ENCODE measurements at regions not wholly inside any gene's neighbourhood (a gene's known extent, or its start where the extent isn't known, plus 50 kb on each side); places are given as distances from the start of the nearest gene placed in this dataset.

DNA sequence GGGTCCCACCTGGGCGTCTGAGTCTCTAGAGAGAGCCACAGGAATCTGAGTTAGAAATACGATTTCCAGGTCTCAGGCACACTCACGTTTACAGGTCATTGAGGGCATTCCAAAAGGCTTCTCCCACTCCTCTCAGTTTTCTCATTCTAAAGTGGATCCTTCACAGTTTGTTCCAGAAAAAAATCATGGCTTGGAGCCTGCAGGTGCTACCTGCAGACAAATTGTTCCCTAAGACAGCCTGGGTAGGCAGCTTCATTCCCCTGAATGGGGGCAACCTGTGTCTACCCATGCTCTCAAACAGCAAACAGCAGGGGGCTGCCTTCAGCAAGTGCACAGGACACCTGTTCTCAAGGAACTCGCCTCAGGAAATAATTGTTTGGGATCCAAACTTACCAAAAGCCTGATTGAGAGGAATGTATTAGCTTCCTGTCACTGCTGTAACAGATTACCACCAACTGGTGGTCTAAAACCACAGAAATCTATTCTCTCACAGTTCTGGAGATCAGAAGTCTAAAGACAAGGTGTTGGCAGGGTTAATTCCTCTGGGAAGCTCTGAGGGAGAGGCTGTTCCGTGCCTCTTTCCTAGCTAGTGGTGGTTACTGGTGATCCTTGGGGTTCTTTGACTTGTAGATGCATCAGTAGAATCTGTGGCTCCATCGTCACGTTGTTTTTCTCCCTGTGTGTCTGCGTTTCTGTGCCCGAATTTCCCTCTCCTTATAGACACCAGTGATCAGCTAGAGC is 117.2 kb downstream of the RAB11FIP2 start:
- no peak overlapping the region for H3K27ac ChIP-seq (ENCODE audit: extremely low read depth, low read depth, low read length)
- ChIA-PET POLR2A (no interaction called here), CTCF (interaction anchor here (0.7 to 1.2 kb wide), 3 partner anchors 17 to 373 kb away, joined by 3 to 4 read pairs (median 4); no protein-coding TSS in a partner anchor)
- TF ChIP-seq ZBTB7A (tag by site-specific recombination; IDR thresholded peaks at IDR 0.05; ENCODE audit: low read depth) (no peak), ZBTB20 (tag by site-specific recombination; IDR thresholded peaks at IDR 0.05) (0 out of 2 replicates have a peak, but pooled peaks have one; percentile 28), SCRT1 (tag by site-specific recombination; IDR thresholded peaks at IDR 0.05; ENCODE audit: borderline replicate concordance) (0 out of 2 replicates have a peak, but pooled peaks have one; percentile 25)
- no peaks in the 10 kb centered on the region for H3K4me1 ChIP-seq (ENCODE audit: control insufficient read depth, insufficient read depth, low read length)
- no peaks in the 10 kb centered on the region for H3K9me3 ChIP-seq (ENCODE audit: control insufficient read depth, insufficient read depth, low read depth, low read length)
- no peaks in the 10 kb centered on the region for H3K36me3 ChIP-seq (ENCODE audit: control insufficient read depth in 2 of 2, insufficient read depth in 1 of 2, low read length in 2 of 2)
- no peak overlapping the region for H3K4me3 ChIP-seq (ENCODE audit: low read depth, low read length)

DNA sequence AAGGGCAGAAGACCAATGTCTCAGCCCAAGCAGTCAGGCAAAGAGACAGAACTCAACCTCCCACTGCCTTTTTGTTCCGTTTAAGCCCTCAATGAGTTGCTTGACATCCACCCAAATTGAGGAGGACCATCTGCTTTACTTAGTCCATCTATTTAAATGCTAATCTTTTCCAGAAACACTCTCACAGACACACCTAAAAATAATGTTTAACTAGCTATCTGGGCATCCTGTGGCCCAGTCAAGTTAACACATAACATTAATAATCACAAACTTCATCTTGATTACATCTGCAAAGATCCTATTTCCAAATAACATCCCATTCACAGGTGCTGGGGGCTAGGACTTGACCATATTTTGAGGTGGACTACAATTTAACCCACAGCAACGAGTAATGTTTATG is 115.7 kb downstream of the RAB11FIP2 start:
- ChIA-PET CTCF (no interaction called here), POLR2A (no interaction called here)
- H3K36me3 ChIP-seq (ENCODE audit: control insufficient read depth in 2 of 2, insufficient read depth in 1 of 2, low read length in 2 of 2), result no peaks in the 10 kb centered on the region
- no peaks in the 10 kb centered on the region for H3K9me3 ChIP-seq (ENCODE audit: control insufficient read depth, insufficient read depth, low read depth, low read length)
- H3K4me3 ChIP-seq (ENCODE audit: low read depth, low read length), result no peak overlapping the region
- TF ChIP-seq KLF10 (tag by site-specific recombination; IDR thresholded peaks at IDR 0.05), result no peak
- TF ChIP-seq ZNF416 (tag by site-specific recombination; IDR thresholded peaks at IDR 0.05), result peak; percentile 93
- TF ChIP-seq, protein P1, sequence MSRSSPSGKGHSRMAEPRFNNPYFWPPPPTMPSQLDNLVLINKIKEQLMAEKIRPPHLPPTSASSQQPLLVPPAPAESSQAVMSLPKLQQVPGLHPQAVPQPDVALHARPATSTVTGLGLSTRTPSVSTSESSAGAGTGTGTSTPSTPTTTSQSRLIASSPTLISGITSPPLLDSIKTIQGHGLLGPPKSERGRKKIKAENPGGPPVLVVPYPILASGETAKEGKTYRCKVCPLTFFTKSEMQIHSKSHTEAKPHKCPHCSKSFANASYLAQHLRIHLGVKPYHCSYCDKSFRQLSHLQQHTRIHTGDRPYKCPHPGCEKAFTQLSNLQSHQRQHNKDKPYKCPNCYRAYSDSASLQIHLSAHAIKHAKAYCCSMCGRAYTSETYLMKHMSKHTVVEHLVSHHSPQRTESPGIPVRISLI (tag by site-specific recombination; IDR thresholded peaks at IDR 0.05), result no peak
- no peak for TF ChIP-seq ZBTB1 (tag by site-specific recombination; IDR thresholded peaks at IDR 0.05)
- no peak for TF ChIP-seq ZNF747 (tag by site-specific recombination; IDR thresholded peaks at IDR 0.05)
- TF ChIP-seq, protein P2, sequence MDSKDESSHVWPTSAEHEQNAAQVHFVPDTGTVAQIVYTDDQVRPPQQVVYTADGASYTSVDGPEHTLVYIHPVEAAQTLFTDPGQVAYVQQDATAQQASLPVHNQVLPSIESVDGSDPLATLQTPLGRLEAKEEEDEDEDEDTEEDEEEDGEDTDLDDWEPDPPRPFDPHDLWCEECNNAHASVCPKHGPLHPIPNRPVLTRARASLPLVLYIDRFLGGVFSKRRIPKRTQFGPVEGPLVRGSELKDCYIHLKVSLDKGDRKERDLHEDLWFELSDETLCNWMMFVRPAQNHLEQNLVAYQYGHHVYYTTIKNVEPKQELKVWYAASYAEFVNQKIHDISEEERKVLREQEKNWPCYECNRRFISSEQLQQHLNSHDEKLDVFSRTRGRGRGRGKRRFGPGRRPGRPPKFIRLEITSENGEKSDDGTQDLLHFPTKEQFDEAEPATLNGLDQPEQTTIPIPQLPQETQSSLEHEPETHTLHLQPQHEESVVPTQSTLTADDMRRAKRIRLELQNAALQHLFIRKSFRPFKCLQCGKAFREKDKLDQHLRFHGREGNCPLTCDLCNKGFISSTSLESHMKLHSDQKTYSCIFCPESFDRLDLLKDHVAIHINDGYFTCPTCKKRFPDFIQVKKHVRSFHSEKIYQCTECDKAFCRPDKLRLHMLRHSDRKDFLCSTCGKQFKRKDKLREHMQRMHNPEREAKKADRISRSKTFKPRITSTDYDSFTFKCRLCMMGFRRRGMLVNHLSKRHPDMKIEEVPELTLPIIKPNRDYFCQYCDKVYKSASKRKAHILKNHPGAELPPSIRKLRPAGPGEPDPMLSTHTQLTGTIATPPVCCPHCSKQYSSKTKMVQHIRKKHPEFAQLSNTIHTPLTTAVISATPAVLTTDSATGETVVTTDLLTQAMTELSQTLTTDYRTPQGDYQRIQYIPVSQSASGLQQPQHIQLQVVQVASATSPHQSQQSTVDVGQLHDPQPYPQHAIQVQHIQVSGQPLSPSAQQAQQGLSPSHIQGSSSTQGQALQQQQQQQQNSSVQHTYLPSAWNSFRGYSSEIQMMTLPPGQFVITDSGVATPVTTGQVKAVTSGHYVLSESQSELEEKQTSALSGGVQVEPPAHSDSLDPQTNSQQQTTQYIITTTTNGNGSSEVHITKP (tag by site-specific recombination; IDR thresholded peaks at IDR 0.05), result no peak
- TF ChIP-seq ZNF670 (tag by site-specific recombination; IDR thresholded peaks at IDR 0.05; ENCODE audit: low read depth), result no peak
- no peak for TF ChIP-seq ZNF133 (tag by site-specific recombination; IDR thresholded peaks at IDR 0.05)
- no peak overlapping the region for H3K27ac ChIP-seq (ENCODE audit: extremely low read depth, low read depth, low read length)
- no peaks in the 10 kb centered on the region for H3K4me1 ChIP-seq (ENCODE audit: control insufficient read depth, insufficient read depth, low read length)

DNA sequence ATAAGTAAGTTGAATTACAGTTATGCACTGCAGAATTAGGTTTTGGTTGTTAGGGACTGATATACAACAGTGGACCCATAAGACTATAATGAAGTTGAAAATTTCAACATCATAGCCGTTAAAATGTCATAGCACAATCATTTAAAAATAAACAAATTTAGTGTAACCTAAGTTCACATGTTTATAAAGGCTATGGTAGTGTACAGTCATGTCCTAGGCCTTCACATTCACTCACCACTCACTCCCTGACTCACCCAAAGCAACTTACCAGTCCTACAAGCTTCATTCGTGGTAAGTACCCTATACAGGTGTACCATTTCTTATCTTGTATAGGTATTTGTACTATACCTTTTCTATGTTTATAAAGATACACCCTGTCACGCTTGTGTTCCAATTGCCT is 113.7 kb downstream of the RAB11FIP2 start:
- POLR2A ChIA-PET, result no interaction called here
- CTCF ChIA-PET, result no interaction called here
- TF ChIP-seq ZNF292 (tag by site-specific recombination; IDR thresholded peaks at IDR 0.05; ENCODE audit: borderline replicate concordance, low read depth) (no peak), KLF8 (tag by site-specific recombination; IDR thresholded peaks at IDR 0.05) (no peak), ZBTB7A (tag by site-specific recombination; IDR thresholded peaks at IDR 0.05; ENCODE audit: low read depth) (no peak), ZFP41 (tag by site-specific recombination; IDR thresholded peaks at IDR 0.05; ENCODE audit: borderline replicate concordance) (no peak), ZNF660 (tag by site-specific recombination; IDR thresholded peaks at IDR 0.05) (no peak), ZEB2 (tag by site-specific recombination; IDR thresholded peaks at IDR 0.05) (no peak), KLF10 (tag by site-specific recombination; IDR thresholded peaks at IDR 0.05) (no peak), ZNF785 (tag by site-specific recombination; IDR thresholded peaks at IDR 0.05) (no peak), ZNF140 (tag by site-specific recombination; IDR thresholded peaks at IDR 0.05) (no peak), ZNF549 (tag by site-specific recombination; IDR thresholded peaks at IDR 0.05) (no peak), WT1 (tag by site-specific recombination; IDR thresholded peaks at IDR 0.05) (no peak), BCL11B (tag by site-specific recombination; IDR thresholded peaks at IDR 0.05; ENCODE audit: low read depth) (no peak), ZBTB8A (tag by site-specific recombination; IDR thresholded peaks at IDR 0.05) (no peak), ZNF561 (tag by site-specific recombination; IDR thresholded peaks at IDR 0.05; ENCODE audit: borderline replicate concordance) (no peak)
- TF ChIP-seq, protein P3, sequence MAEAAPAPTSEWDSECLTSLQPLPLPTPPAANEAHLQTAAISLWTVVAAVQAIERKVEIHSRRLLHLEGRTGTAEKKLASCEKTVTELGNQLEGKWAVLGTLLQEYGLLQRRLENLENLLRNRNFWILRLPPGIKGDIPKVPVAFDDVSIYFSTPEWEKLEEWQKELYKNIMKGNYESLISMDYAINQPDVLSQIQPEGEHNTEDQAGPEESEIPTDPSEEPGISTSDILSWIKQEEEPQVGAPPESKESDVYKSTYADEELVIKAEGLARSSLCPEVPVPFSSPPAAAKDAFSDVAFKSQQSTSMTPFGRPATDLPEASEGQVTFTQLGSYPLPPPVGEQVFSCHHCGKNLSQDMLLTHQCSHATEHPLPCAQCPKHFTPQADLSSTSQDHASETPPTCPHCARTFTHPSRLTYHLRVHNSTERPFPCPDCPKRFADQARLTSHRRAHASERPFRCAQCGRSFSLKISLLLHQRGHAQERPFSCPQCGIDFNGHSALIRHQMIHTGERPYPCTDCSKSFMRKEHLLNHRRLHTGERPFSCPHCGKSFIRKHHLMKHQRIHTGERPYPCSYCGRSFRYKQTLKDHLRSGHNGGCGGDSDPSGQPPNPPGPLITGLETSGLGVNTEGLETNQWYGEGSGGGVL (tag by site-specific recombination; IDR thresholded peaks at IDR 0.05), result no peak
- TF ChIP-seq, protein P1 (tag by site-specific recombination; IDR thresholded peaks at IDR 0.05), result no peak

More for the DNA sequence above, 113.7 kb downstream of the RAB11FIP2 start:
- no peaks in the 10 kb centered on the region for H3K4me1 ChIP-seq (ENCODE audit: control insufficient read depth, insufficient read depth, low read length)
- no peaks in the 10 kb centered on the region for H3K36me3 ChIP-seq (ENCODE audit: control insufficient read depth in 2 of 2, insufficient read depth in 1 of 2, low read length in 2 of 2)
- H3K27ac ChIP-seq (ENCODE audit: extremely low read depth, low read depth, low read length), result no peak overlapping the region
- no peaks in the 10 kb centered on the region for H3K9me3 ChIP-seq (ENCODE audit: control insufficient read depth, insufficient read depth, low read depth, low read length)
- no peak overlapping the region for H3K4me3 ChIP-seq (ENCODE audit: low read depth, low read length)
